Hepatocyte (in vitro differentiated cells): ENCODE measurements at regions not wholly inside any gene's neighbourhood (a gene's known extent, or its start where the extent isn't known, plus 50 kb on each side); places are given as distances from the start of the nearest gene placed in this dataset.

Experiments used
- DNase-seq: peaks from one replicate; pipeline ENCODE4 v3.0.0-alpha.2; 2016; ENCODE audit warnings: low spot score
- H2AFZ ChIP-seq: fragments of 200-600 bp; sonication (generic); 2 replicates; pipeline ENCODE4 v1.6.0; 2016; ENCODE audit warnings: antibody characterized with exemption, mild to moderate bottlenecking
- H3K27ac ChIP-seq: fragments of 200-600 bp; sonication (generic); 2 replicates; pipeline ENCODE4 v1.5.1; 2016; ENCODE audit warnings: mild to moderate bottlenecking
- H3K27me3 ChIP-seq: fragments of 200-600 bp; sonication (generic); 2 replicates; pipeline ENCODE4 v1.6.1; 2016
- H3K36me3 ChIP-seq: fragments of 200-600 bp; sonication (generic); replicated peaks from 2 replicates; pipeline ENCODE4 v1.5.1; 2016; ENCODE audit warnings: low read depth; ENCODE audit not compliant: insufficient read depth
- H3K4me1 ChIP-seq: fragments of 200-600 bp; sonication (generic); 2 replicates; pipeline ENCODE4 v1.5.1; 2016; ENCODE audit warnings: mild to moderate bottlenecking, moderate library complexity; ENCODE audit not compliant: insufficient read depth
- H3K4me2 ChIP-seq: fragments of 200-600 bp; sonication (generic); 2 replicates; pipeline ENCODE4 v1.6.0; 2016
- H3K4me3 ChIP-seq: fragments of 200-600 bp; sonication (generic); 2 replicates; pipeline ENCODE4 v1.5.1; 2016; ENCODE audit warnings: mild to moderate bottlenecking
- H3K79me2 ChIP-seq: fragments of 200-600 bp; sonication (generic); 2 replicates; pipeline ENCODE4 v1.6.0; 2017; ENCODE audit warnings: mild to moderate bottlenecking
- H3K9me2 ChIP-seq: fragments of 200-600 bp; sonication (generic); replicated peaks from 2 replicates; pipeline ENCODE4 v1.6.0; 2017; ENCODE audit warnings: mild to moderate bottlenecking; ENCODE audit not compliant: insufficient read depth
- H3K9me3 ChIP-seq: fragments of 200-600 bp; sonication (generic); 2 replicates; pipeline ENCODE4 v1.5.1; 2016; ENCODE audit warnings: low read depth, mild to moderate bottlenecking
- H4K20me1 ChIP-seq: fragments of 200-600 bp; sonication (generic); 2 replicates; pipeline ENCODE4 v1.6.0; 2016; ENCODE audit warnings: mild to moderate bottlenecking; ENCODE audit not compliant: insufficient read depth, poor library complexity, severe bottlenecking
- EZH2 ChIP-seq: fragments of 200-600 bp; sonication (generic); IDR thresholded peaks from 2 replicates; pipeline ENCODE4 v1.6.1; 2016; ENCODE audit warnings: antibody characterized with exemption, mild to moderate bottlenecking, borderline replicate concordance
- EZH2phosphoT487 ChIP-seq: fragments of 200-600 bp; sonication (generic); IDR thresholded peaks from one replicate; pipeline ENCODE4 v1.6.1; 2018; ENCODE audit warnings: antibody characterized with exemption, mild to moderate bottlenecking, low read depth, moderate library complexity; ENCODE audit not compliant: unreplicated experiment, severe bottlenecking
- WGBS: methylation state at CpG from one replicate; pipeline ENCODE4 v1.1.6; 2016; ENCODE audit warnings: low lambda C conversion rate; ENCODE audit errors: missing lambda C conversion rate; 5-methylcytosine and 5-hydroxymethylcytosine counted together
- TF ChIP-seq, protein P1 (sequence below): fragments of 200-600 bp; sonication (generic); IDR thresholded peaks from 2 replicates; pipeline ENCODE4 v1.5.1; 2016; ENCODE audit warnings: antibody characterized with exemption, mild to moderate bottlenecking; ENCODE audit not compliant: poor library complexity

DNA sequence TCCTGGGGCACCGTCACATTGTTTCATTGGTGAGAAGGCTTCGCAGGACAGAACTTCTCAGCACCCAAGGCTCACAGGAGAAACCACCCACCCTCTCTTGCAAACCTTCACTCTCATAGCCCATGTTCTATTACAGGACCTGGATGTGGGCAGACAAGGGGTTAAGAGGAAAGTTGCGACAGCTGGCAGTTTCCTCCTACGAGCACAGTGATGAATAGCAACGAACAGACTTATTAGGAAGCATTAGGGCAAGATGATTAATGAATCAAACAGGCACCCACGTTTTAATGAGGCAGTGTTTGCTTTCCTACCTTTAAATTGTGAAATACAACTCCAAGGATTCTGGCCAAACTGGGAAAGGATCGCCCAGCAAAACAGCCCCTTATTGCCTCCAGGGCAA, 339.3 kb downstream of the DRD1 start:
- Histone ChIP-seq H3K9me2 (no peaks in the 10 kb centered on the region), H3K4me1 (no peaks in the 10 kb centered on the region), H3K27ac (no peak overlapping the region), H3K27me3 (peaks cover 9% of the 10 kb centered on the region), H3K4me2 (no peak overlapping the region), H3K4me3 (no peak overlapping the region), H4K20me1 (no peaks in the 10 kb centered on the region), H2AFZ (no peak overlapping the region), H3K79me2 (no peaks in the 10 kb centered on the region), H3K36me3 (no peaks in the 10 kb centered on the region), H3K9me3 (no peaks in the 10 kb centered on the region)
- TF ChIP-seq, protein P1, sequence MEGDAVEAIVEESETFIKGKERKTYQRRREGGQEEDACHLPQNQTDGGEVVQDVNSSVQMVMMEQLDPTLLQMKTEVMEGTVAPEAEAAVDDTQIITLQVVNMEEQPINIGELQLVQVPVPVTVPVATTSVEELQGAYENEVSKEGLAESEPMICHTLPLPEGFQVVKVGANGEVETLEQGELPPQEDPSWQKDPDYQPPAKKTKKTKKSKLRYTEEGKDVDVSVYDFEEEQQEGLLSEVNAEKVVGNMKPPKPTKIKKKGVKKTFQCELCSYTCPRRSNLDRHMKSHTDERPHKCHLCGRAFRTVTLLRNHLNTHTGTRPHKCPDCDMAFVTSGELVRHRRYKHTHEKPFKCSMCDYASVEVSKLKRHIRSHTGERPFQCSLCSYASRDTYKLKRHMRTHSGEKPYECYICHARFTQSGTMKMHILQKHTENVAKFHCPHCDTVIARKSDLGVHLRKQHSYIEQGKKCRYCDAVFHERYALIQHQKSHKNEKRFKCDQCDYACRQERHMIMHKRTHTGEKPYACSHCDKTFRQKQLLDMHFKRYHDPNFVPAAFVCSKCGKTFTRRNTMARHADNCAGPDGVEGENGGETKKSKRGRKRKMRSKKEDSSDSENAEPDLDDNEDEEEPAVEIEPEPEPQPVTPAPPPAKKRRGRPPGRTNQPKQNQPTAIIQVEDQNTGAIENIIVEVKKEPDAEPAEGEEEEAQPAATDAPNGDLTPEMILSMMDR = no peak
- TF ChIP-seq EZH2phosphoT487 = no peak
- 52% methylated on average over 7 of the region's 7 CpGs for WGBS
- DNase-seq = no peak

DNA sequence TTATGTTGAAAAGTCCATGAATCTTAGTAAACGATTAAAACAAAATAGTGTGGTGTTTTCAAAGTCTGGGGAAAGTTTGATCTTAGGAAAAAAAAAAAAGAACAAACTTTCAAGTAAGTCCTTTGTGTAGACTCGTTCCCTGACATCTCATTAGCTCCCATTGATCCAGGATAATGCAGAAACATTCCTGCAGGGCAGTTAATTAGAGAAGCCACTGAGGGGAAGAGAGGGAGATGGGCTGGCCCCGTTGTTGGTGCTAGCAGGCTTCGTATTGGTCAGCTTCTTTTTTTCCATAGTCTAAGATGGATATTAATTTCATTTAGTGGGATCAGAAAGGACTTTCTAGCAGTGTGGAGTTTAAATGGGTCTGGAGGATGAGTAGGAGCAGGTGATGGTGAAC, 340.2 kb downstream of the DRD1 start:
- DNase-seq = no peak
- no peaks in the 10 kb centered on the region for H3K9me2 ChIP-seq
- H3K79me2 ChIP-seq = no peaks in the 10 kb centered on the region
- no peak overlapping the region for H2AFZ ChIP-seq
- 44% methylated on average over 4 of the region's 4 CpGs for WGBS
- no peak overlapping the region for H3K27ac ChIP-seq
- no peak for TF ChIP-seq EZH2
- TF ChIP-seq EZH2phosphoT487 = no peak
- TF ChIP-seq, protein P1 = no peak
- peaks cover 9% of the 10 kb centered on the region for H3K27me3 ChIP-seq
- no peak overlapping the region for H3K4me2 ChIP-seq
- no peak overlapping the region for H3K4me3 ChIP-seq
- no peaks in the 10 kb centered on the region for H3K36me3 ChIP-seq
- no peaks in the 10 kb centered on the region for H4K20me1 ChIP-seq
- H3K4me1 ChIP-seq = no peaks in the 10 kb centered on the region
- H3K9me3 ChIP-seq = no peaks in the 10 kb centered on the region

DNA sequence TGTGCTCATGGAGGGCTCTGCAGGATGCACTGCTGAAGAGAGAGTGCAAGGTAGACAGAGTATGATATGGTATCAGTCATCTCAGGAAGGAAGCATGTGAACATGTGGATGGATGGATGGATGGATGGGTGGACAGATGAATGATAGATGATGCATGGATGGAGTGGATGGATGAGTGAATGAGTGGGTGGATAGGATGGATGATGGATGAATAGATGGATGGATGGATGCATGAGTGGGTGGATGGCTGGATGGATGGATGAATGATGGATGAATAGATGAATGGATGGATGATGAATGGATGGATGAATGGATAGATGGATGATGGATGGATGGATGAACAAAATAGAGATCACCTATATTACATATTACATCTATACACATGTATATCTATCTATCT, 341.3 kb downstream of the DRD1 start:
- no peak overlapping the region for H3K27ac ChIP-seq
- no peaks in the 10 kb centered on the region for H3K79me2 ChIP-seq
- DNase-seq = no peak
- no peaks in the 10 kb centered on the region for H4K20me1 ChIP-seq
- H2AFZ ChIP-seq = no peak overlapping the region
- H3K27me3 ChIP-seq = peaks cover 9% of the 10 kb centered on the region
- TF ChIP-seq EZH2phosphoT487 = no peak
- no peak for TF ChIP-seq EZH2
- TF ChIP-seq, protein P1 = no peak
- H3K4me2 ChIP-seq = no peak overlapping the region
- H3K9me2 ChIP-seq = no peaks in the 10 kb centered on the region
- no peaks in the 10 kb centered on the region for H3K4me1 ChIP-seq
- no peak overlapping the region for H3K4me3 ChIP-seq
- H3K36me3 ChIP-seq = no peaks in the 10 kb centered on the region
- H3K9me3 ChIP-seq = no peaks in the 10 kb centered on the region

DNA sequence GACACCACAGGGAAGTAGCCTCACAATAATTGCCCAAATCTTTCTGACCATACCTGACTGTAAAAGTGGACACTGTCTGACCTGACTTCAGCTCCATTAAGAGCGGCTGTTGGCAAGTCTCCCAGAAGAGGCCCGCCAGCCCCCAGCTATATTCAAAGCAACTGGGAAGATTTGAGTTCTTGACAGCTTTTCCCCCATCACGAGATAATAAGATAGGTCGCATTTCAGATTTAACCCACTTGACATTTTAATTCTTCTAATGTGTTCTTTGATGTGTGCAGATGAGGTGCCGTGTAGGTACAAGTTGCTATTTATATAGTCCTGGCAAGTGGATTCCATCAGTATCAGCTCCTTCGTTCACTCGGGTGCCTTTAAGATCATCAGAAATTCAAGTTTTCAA, 345.7 kb downstream of the DRD1 start:
- Histone ChIP-seq H3K27me3 (no peaks in the 10 kb centered on the region), H2AFZ (no peak overlapping the region), H3K4me3 (no peak overlapping the region), H3K36me3 (no peaks in the 10 kb centered on the region), H3K9me2 (no peaks in the 10 kb centered on the region), H3K9me3 (no peaks in the 10 kb centered on the region), H3K4me2 (no peak overlapping the region), H4K20me1 (no peaks in the 10 kb centered on the region), H3K79me2 (no peaks in the 10 kb centered on the region), H3K4me1 (no peaks in the 10 kb centered on the region), H3K27ac (no peak overlapping the region)
- TF ChIP-seq EZH2phosphoT487 (no peak), EZH2 (no peak)
- TF ChIP-seq, protein P1 = no peak
- 53% methylated on average over 7 of the region's 7 CpGs for WGBS
- no peak for DNase-seq
